ENCODE measurements at regions not wholly inside any gene's neighbourhood (a gene's known extent, or its start where the extent isn't known, plus 50 kb on each side); places are given as distances from the start of the nearest gene placed in this dataset.

GRCh38 chr5:56740868-56741267, 74.5 kb upstream of the MAP3K1 start:
- no peaks in the 10 kb centered on the region for H3K9me2 ChIP-seq (ENCODE audit: insufficient read depth, low read length)
- no peaks in the 10 kb centered on the region for H3K36me3 ChIP-seq (ENCODE audit: insufficient read depth, low read length)
- no peak overlapping the region for H3K4me2 ChIP-seq (ENCODE audit: low read length)
- no peaks in the 10 kb centered on the region for H3K9me3 ChIP-seq (ENCODE audit: low read length)
- no peaks in the 10 kb centered on the region for H3K27me3 ChIP-seq (ENCODE audit: insufficient read depth, low read depth, low read length)
- no peaks in the 10 kb centered on the region for H3K79me2 ChIP-seq (replicated peaks; ENCODE audit: insufficient read depth, low read length)
- no peak overlapping the region for H2AFZ ChIP-seq (ENCODE audit: low read depth, low read length)
- no peak overlapping the region for H3K4me3 ChIP-seq (ENCODE audit: low read length)
- H4K20me1 ChIP-seq (ENCODE audit: insufficient read depth), result no peaks in the 10 kb centered on the region
- H3F3A ChIP-seq (ENCODE audit: insufficient read depth, low read length, poor library complexity, severe bottlenecking), result no peaks in the 10 kb centered on the region
- H3K27ac ChIP-seq (ENCODE audit: low read length), result no peak overlapping the region
- TF ChIP-seq POLR2AphosphoS5 (IDR thresholded peaks at IDR 0.05), result no peak
- TF ChIP-seq REST (IDR thresholded peaks at IDR 0.05; ENCODE audit: borderline replicate concordance), result no peak
- no peak for TF ChIP-seq EZH2 (IDR thresholded peaks at IDR 0.05; ENCODE audit: borderline replicate concordance, insufficient read depth, low read length, poor library complexity, severe bottlenecking)
- no peak for TF ChIP-seq SMC3 (conservative IDR thresholded peaks at IDR 0.05; ENCODE audit: poor library complexity)
- TF ChIP-seq MXI1 (conservative IDR thresholded peaks at IDR 0.05; ENCODE audit: poor library complexity, severe bottlenecking), result no peak
- no peak for TF ChIP-seq CTCF (IDR thresholded peaks at IDR 0.05; ENCODE audit: poor library complexity, severe bottlenecking)
- no peak for TF ChIP-seq TAF1 (IDR thresholded peaks at IDR 0.05; ENCODE audit: low read depth)
- TF ChIP-seq EP300 (conservative IDR thresholded peaks at IDR 0.05; ENCODE audit: poor library complexity, severe bottlenecking), result no peak
- TF ChIP-seq RAD21 (conservative IDR thresholded peaks at IDR 0.05), result no peak
- no peak overlapping the region for H3K9ac ChIP-seq (ENCODE audit: low read length)

- no peak overlapping the region for H3K4me3 ChIP-seq (ENCODE audit: low read length)
- H3K9me3 ChIP-seq (ENCODE audit: low read length), result no peaks in the 10 kb centered on the region
- no peak overlapping the region for H2AFZ ChIP-seq (ENCODE audit: low read depth, low read length)
- H3K27me3 ChIP-seq (ENCODE audit: insufficient read depth, low read depth, low read length), result no peaks in the 10 kb centered on the region
- H4K20me1 ChIP-seq (ENCODE audit: insufficient read depth), result no peaks in the 10 kb centered on the region
- H3K9ac ChIP-seq (ENCODE audit: low read length), result no peak overlapping the region
- H3K79me2 ChIP-seq (replicated peaks; ENCODE audit: insufficient read depth, low read length), result no peaks in the 10 kb centered on the region
- H3K9me2 ChIP-seq (ENCODE audit: insufficient read depth, low read length), result no peaks in the 10 kb centered on the region
- H3K27ac ChIP-seq (ENCODE audit: low read length), result no peak overlapping the region
- H3K4me2 ChIP-seq (ENCODE audit: low read length), result no peak overlapping the region
- no peaks in the 10 kb centered on the region for H3K36me3 ChIP-seq (ENCODE audit: insufficient read depth, low read length)
- H3F3A ChIP-seq (ENCODE audit: insufficient read depth, low read length, poor library complexity, severe bottlenecking), result no peaks in the 10 kb centered on the region
- TF ChIP-seq REST (IDR thresholded peaks at IDR 0.05; ENCODE audit: borderline replicate concordance) (no peak), SMC3 (conservative IDR thresholded peaks at IDR 0.05; ENCODE audit: poor library complexity) (no peak), TAF1 (IDR thresholded peaks at IDR 0.05; ENCODE audit: low read depth) (no peak), POLR2AphosphoS5 (IDR thresholded peaks at IDR 0.05) (no peak)
Measured at GRCh38 chr5:56739990-56740389, 75.4 kb upstream of the MAP3K1 start.
